ENCODE measurements at regions not wholly inside any gene's neighbourhood (a gene's known extent, or its start where the extent isn't known, plus 50 kb on each side); places are given as distances from the start of the nearest gene placed in this dataset.

DNA sequence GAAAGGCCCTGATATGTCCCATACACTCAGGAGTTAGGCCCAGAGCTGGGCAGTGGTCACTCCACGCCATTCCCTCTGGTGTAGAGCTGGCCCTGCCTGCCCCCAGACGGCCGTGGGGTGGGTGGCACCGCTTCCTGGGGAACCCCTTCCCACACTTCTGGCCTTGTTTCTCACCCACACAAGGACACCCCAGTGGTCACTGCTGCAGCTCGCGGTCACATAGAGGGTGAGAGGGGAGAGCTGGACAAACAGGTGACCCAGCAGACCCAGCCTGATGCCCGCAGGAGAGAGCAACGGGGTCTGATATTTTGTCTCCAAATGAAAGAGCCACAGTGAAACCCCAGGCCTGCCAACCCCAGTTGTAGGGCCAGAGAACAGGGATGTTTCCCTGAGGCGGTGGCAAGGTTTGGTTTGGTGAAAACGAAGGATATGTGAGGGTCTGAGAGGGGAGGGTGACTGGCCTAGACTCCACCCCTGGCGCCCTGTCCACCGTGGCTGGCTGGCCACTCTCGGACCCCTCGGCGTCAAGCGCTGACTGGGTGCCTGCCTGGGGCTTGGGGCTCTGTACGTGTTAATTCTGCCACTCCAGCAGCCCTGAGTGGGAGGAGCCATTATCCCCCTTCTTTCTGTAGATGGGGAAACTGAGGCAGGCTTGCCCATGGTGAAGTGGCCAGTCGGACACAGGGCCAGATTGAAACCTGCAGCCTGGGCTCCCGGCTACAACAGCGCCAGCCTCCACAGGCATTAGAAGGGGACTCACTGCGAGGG lies 71.0 kb upstream of the PPARA start:
- no peak for DNase-seq

DNA sequence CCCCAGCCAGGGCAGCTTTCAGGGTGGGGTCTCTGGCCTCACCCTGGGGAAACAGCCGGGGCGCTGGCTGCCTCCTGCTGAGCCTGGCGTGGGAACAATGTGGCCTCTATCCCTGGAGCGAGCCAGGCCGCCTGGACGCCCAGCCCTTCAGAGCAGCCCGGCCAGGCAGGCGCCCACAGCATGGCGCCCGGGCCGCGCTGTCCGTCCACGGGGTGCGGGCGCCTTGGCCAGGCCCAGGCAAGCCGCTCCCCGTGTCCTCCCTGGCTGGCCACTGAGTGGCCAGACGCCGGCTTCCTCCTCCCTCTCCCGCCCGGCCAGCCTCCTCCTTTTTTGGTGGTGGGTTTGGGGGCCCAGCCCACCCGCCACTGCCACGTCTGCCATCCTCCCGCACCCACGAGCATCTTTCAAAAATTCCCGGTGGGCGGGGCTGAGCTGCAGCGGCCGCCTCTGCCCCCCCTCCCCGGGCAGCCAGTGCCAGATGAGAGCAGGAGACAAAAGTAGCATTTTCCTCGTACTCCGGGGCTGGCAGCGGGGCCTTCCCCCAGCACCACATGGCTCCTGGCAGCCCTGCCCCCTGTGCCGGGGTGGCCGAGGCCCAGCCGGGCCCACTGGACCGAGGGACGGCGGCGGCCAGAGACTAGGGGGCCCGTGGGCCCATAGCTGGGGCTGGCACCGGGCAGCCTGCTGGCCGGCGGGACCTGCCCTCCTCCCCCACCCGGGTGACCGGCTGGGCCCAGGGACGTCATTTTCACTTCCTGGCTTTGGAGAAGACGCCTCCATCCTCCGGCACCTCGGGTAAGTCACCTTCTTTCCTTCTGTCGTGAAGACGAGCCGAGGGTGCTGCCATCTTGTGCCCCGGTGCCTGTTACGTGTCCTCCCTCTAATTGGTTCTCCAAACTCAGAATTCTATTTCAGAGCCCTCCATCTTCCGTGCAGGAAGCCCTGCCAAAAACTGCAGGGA lies 70.2 kb upstream of the PPARA start:
- no peak for DNase-seq

DNA sequence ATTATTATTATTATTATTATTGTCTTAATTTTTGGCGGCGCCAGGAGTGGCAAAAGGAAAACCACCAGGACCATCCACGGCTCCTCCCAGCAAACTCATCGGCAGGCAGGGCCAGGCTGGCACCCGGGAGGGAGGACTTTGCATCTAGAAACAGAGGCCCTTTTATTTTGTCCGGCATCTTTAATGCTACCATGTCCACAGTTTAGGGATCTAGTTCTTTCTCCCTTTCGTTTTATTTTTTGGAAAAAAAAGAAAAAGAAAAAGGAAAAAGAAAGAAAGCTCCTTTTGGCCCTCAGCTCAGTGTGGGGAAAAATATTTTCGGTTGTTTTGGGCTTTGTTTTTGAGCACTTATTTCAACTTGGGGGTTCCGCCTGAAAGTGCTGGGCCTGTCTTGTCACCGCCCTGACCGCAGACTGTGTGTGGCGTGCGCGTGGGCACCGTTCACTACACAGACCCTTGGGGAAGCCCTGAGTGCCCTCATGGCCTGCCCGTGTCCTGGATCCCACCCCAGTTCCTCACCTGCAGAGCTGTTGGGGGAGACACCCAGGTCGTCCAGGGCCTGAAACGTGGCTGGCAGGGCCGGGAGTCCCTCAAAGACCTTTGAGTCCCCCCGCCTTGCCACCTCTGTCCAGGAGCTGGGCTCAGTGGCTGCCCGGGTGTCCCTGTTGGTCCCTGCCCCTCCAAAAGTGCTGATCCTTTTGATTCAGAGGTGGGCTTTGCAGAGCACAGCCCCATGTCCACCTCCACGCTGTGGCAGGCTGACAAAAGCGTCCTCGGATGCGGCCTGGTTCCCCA lies 69.1 kb upstream of the PPARA start:
- DNase-seq: no peak

DNA sequence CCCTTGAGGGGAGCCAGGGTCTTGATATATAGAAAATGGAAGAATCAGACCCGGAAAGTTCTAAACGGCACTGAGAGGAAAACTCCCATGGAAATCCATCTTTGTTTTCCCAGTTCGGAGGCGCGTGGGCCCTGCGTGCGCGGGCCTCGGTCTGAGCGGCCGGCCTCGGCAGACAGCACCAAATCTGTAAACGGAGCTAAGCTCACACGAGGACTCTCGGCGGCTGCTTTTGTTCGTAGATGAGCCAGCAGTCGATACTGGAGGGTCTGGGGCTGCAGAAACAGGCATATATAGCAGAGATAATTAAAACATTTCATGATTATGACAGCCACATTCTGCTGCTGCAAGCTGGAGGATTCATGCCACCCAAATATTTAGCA lies 68.5 kb upstream of the PPARA start:
- DNase-seq: no peak

DNA sequence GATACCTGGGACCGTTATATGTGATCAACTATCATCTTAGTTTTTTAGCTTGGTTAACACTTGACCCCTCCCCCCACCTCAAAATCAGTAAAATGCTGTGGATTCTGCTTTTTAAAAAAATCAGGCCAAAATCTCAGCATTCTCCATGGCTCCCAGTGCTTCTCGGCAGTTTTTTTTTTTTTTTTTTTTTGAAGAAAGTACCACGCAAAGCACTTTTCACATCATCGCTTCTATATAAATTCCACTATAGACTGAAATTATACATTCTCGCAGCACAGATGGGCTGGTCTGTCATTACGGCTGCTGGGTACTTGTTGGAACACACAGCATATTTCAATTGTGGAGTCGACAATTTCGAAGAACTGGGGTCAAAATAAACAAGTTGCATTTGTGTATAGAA lies 67.7 kb upstream of the PPARA start:
- no peak for DNase-seq

DNA sequence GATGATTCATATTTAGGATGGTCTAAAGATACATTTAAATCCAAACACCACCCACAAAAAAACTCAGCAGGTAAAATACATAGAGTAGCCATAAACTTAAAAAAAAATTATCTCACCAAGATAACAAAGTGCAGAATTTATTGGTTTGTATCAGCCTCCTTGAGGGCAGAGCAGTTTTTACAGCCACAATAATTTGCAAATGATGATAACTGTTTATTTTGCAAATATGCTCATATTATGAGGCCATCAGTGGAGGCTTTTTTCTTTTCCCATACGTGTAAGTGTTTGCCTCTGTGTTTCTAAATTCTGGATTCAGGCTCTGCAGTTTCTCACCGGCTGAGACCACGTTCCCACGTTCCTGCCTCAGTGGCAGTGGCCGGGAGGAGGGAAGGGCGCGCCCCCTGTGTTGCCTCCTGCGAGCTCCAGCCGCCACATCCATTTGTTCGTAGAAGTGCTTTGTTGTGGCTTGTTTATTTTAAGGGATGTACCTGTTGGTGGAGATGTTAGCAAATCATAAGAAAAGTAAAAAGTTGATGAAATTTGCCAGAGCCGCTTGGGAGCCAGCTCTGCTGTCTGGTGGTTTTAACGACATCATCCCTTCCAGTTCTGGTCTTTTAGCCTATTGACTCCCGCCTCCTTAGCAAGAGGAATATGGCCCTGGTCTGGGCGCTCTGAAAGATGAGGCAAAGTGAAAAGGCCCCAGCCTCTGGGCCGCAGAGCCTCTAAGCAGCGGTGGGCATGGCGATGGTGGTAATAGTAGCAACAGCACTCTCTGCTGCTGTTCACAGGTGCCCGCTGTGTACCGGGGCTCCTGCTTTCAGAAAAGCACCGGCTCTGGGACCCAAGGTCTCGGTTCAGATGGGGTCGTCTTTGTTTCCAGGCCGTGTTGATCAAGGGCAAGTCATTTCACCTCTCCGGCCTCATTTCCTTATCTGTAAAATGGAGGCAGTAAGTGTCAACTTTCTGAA lies 66.7 kb upstream of the PPARA start:
- DNase-seq: no peak

DNA sequence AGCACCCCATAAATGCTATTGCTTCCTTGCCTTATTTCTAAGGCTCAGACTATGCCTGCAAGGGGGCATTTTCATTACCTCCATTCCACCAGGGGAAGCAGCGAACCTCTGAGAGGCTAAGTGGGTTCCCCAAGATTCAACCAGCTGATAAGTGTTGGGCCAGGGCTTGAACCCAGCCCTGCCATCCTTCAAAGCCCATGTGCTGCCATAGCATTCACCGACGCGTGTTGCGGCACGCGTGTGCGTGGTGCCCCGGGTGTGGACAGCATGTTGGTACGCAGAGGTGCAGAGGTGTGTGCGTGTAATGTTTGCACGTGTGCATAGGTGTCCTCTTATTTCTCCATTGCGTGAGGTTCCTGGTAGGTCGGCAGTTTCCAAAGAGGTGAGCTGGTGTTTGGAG lies 66.0 kb upstream of the PPARA start:
- no peak for DNase-seq

DNA sequence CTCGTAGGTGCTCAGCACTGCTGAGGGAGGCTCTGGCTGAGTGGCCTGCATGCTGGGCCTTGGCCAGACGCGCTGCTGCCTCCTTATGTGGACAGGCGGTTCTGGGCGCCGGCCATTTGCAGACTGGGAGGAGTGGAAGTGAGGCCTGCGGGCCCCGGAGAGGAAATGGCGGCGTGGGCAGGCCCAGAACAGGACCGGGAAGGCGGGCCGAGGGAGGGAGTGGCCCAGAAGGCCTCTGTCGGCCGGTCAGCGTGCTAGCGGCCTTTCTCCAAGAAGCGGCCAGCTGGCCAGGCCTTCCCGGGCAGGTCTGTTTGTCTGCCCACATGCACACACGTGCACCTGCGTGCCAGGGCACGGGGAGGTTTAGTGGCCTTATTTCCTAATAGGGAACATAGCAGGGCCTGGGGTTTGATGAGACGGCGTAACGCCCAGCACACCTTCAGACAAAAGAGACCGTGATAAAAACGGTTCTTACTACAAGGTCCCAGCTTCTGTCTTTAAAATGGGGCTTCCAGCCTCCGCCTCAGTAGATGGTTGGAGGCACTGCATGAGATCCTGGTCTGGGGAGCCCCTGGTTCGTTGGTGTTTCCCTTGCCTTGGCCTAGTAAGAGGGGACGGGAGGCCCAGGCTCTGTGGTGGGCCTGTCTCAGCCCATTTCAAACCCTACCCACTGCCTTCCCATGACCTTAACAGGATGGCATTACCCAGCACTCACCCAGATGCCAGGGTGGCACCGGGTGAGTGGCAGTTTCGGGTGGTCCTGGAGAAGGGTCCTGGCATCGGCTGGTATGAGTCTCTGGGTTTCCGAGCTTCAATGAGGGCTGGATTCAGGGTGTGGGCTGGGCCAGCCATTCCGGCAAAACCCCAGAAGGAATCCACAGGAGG lies 65.1 kb upstream of the PPARA start:
- DNase-seq: no peak

DNA sequence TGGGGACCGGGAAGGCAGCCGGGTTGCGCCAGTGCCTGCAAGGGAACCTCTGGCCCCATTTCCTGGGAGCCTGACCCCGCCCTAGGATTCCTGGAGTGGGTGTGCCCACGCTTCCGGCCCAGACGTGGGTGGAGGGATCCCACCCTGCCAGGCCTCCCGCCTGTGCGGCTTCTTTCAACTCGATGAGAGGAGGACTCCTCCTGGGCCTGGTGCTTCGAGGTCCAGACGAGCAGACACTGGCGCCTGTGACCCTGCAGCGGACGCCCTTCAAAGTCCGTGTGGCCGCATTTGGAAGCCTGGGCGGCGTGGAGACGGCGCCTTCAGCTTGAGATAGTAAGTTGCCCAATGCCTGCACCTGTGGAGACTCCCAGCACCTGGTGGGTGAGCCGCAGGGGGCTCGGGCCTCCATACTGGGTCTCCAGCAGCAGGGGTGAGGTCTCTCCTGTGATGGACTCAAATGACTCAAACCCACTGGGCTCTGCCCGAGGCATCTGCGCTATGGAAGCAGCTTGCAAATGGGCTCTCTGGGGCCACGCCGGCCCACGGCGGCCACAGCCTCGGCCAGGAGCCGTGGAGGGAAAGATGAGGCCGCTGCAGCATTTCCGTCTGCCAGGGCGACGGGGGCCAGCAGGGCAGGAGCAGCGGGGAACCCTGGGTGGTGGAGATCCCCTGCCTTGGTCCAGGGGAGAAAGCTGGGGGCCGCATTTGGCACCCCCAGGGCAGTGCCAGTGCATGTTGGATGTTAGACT lies 64.3 kb upstream of the PPARA start:
- DNase-seq: no peak

DNA sequence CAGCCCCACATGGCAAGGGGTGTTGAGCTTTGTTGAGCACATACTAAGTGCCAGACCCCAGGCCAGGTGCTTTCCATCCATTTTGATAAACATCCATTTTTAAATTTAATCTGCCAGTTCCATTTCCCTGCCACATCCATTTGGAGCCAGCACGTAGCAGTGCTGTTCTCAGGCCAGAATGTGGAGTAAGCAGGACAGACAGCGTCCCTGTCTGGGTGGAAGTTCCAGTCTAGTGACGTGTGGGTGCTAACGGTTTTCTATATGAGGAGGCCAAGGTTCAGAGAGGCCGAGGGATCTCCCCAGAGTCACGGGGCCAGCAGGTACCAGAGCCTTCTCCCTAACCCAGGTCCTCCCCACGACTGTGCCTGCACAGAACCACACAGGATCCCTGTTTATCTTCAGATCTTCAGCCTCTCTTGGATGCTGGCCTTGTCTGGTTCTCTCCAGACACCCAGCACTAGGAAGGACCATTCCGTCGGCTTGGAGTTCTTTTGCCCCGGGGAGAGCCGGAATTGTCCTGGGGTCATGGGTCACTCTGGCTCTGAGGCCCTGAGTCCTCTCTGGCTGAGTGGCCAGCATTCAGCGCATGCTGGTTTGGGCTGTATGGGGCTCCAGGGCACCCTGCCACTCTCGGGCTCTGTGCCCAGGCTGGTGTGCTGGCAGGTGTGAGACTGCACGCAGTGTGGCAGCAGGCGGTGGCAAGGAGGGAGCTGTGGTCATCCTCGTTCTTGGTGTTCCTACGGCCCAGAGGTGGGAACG lies 63.6 kb upstream of the PPARA start:
- no peak for DNase-seq

DNA sequence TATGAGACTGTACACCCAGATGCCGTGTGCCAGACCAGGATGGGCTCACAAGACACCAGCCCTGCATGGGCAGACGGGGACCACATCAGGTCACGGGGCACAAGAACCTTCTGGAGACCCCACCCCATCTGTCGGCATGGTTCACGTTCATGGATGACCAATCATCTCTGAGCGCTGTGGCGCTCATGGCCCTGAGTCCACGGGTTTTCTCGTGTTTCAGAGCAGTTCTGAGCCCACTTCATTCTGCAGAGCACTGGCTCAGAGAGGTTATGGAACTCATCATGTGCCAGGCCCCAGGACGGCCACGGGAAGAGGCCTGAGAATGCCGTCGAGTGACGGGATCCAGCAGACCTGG lies 63.0 kb upstream of the PPARA start:
- DNase-seq: no peak

DNA sequence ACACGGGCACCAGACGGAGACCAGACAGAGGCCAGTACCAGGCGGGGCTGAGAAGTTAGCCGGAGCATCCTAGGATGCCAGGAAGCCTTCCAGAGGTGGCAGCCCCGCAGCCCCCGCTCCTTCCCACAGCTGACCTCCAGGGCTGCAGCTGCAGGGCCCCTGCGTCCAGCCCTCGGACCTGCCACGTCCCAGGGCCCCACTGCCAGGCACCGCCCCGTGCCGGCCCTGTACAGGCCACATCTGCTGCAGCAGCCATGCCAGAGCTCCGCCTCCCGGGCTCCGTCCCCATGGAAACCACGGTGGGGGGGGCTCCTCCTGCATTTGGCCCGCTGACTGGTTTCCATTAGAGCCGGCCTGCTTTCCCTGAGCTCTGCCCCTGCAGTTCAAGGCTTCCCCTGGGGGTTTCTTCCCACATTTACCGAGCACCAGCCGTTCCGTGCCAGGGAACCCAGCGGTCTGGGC lies 62.5 kb upstream of the PPARA start:
- DNase-seq: peak; percentile 44

DNA sequence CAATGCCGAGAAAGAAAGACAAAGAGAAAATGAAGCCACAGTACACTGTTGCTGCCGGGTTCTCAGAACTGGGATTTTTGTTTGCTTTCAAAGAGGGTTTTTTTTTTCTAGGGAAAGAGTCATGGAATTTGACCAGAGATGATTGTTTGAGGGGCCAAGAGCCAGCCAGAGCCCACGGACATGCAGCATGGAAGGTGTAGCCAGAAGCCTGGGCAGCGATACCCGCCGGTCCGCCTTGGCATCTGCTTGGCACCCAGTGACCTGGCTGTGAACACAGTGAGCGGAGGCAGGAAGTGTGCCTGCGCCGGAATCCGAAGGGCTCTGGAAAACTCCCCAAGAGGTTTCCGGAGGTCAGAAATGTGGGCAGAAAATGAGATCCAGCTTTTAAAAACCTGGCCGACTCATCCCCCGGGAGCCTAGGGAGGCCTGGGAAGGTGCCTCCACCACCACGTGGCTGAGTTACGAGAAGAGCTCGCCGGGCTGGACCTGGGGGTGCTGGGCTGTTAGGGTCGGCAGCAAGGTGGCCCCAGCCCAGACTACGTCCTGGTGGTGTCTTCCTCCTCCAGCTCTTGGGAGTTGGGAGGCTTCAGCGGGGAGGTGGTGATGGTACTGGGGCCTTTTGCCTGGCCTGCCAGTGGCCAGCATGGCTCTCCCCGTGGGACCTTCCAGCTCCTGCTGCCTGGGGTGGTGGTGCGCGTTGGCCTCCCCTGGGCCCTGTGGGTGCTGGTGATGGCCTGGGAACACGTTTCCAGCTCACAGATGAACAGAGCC lies 61.6 kb upstream of the PPARA start:
- no peak for DNase-seq

DNA sequence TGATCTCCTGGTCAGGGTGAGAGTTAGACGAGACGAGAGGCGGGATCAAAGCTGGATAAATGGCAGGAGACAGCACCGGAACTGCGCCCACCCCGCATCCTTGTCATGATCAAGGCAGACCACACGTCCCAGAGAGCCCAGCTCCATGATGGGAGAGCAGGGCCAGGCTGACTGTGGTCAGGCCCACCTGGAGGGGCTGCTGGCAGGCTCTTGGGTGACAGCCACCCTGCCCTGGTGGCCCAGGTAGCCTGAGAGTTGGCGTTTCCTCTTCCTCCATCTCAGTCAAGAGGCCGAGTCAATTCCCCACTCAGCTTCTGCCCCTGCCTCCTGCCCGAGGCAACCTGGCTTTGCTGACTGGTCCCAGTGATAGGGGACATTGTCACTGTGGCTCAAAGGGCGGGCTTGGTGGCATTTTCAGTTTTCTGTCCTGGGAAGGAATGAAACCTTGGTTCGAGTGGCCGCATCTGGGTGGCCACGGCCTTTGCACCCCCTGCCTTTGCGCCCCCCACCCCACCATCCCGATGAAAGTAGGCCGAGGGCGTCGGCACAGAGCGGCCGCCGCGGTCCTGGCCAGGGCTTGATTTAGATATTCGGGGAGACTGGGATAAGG lies 60.8 kb upstream of the PPARA start:
- DNase-seq: no peak

DNA sequence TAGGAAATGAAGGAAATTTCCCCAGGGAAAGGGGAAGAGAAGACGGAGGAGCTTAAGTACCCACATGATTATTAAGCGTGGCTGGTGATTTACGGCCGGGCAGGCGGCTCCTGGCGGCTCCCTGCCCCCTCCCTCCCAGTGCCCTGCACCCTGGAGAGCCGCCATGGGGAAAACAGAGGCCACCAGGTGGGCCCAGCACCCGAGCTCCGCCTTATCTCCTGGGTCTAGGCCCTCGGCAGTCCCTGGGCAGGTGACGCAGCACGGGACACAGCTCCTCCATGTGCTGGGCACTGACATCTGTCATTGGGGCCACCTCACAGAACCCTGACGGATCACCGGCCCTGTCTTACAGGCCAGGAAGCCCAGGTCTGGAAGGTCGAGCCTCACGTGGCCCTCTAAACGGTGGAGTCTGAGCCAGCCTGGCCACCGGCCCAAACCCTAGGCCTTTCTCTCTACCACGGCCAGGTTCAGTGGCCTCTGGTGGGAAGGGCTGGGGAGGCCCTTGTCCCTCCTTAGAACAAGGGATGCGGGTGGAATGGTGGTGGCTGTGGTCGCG lies 60.2 kb upstream of the PPARA start:
- DNase-seq: no peak

DNA sequence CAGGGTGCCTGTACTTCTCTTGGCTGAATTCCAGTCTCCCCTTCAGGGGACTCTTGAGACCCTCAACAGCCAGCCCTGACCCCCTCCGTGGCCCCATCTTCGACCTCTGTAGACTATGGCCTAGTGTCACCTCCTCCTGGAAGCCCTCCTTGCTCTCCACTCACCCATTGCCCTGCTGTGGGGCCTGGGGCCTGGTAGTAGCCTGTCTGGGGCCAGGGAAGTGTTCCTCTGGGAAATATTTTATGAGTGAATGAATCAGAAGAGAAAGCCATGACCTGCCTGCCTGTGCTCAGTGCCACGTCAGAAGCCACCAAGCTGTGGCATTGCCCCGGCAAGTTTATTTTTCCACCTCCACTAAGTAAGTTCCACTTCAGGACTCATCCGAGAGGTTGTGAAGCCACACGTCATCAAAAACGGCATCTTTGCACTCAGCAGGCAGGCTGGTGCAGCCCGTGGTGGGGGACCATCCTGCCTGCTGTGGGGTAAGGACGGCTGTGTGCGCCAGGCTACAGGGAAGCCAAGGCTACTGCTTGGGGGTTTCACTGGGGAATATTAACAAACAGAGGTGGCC lies 59.6 kb upstream of the PPARA start:
- no peak for DNase-seq

DNA sequence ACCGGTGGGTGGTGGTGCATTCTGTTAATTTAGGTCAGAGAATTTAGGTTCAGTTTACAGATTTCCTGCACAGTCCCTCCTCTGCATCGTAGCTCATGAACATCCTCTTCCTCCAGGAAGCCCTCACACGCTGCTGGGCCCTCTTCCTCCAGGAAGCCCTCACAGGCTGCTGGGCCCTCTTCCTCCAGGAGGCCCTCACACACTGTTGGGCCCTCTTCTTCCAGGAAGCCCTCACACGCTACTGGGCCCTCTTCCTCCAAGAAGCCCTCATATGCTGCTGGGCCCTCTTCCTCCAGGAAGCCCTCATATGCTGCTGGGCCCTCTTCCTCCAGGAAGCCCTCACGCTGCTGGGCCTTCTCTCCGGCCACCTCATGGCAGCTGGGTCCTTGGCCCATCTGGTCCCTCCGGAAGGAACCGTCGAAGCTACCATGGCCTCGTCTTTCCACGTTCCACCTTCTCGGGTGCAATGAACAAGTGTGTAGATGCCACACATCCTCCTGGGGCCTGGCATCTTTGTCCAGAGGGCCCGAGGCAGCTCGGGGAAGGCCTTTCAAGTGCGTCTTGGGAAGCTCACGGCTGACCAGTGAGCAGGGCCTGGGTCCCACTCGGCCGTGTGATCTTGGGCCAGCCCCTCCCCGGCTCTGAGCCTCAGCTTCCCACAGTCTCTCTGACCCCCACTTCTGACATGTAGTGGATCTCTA lies 58.9 kb upstream of the PPARA start:
- DNase-seq: no peak

Measured in hematopoietic multipotent progenitor cell treated with erythropoietin and hydrocortisone succinate and interleukin-3 and kit ligand, for 6 days (in vitro differentiated cells).